ENCODE measurements at regions not wholly inside any gene's neighbourhood (a gene's known extent, or its start where the extent isn't known, plus 50 kb on each side); places are given as distances from the start of the nearest gene placed in this dataset.

GRCh38 chr10:126787201-126787600, 116.7 kb upstream of the C10orf90 start:
- no peaks in the 10 kb centered on the region for H3F3A ChIP-seq (ENCODE audit: low read depth)
- H3K27me3 Mint-ChIP-seq (ENCODE audit: insufficient read depth, low read depth) = peaks cover 2% of the 10 kb centered on the region
- no peak overlapping the region for H3K9ac ChIP-seq
- H2AFZ ChIP-seq (replicated peaks) = no peak overlapping the region
- no peak overlapping the region for H3K4me3 Mint-ChIP-seq
- H3K36me3 Mint-ChIP-seq = no peaks in the 10 kb centered on the region
- H4K20me1 ChIP-seq (ENCODE audit: low read depth) = no peaks in the 10 kb centered on the region
- no peaks in the 10 kb centered on the region for H3K4me1 ChIP-seq
- TF ChIP-seq EZH2phosphoT487 (IDR thresholded peaks at IDR 0.05) (no peak), EZH2 (IDR thresholded peaks at IDR 0.05) (no peak), CTCF (IDR thresholded peaks at IDR 0.05) (no peak)
- H3K27ac Mint-ChIP-seq = no peak overlapping the region
- no peaks in the 10 kb centered on the region for H3K4me1 Mint-ChIP-seq
- H3K27ac ChIP-seq = no peak overlapping the region
- no peaks in the 10 kb centered on the region for H3K27me3 ChIP-seq
- no peaks in the 10 kb centered on the region for H3K36me3 ChIP-seq
- no peaks in the 10 kb centered on the region for H3K9me3 ChIP-seq (ENCODE audit: low read depth)
- H3K79me2 ChIP-seq (ENCODE audit: low read depth) = no peaks in the 10 kb centered on the region
- no peak overlapping the region for H3K4me2 ChIP-seq
- no peaks in the 10 kb centered on the region for H3K9me3 Mint-ChIP-seq
- no peak overlapping the region for H3K4me3 ChIP-seq
- no peak for DNase-seq (ENCODE audit: low spot score)

- Mint-ChIP-seq H3K36me3 (no peaks in the 10 kb centered on the region), H3K4me1 (peaks cover 2% of the 10 kb centered on the region), H3K4me3 (no peak overlapping the region), H3K27me3 (ENCODE audit: insufficient read depth, low read depth) (peaks cover 4% of the 10 kb centered on the region), H3K27ac (no peak overlapping the region), H3K9me3 (peaks cover 11% of the 10 kb centered on the region)
- Histone ChIP-seq H3K4me3 (no peak overlapping the region), H3K9me3 (ENCODE audit: low read depth) (no peaks in the 10 kb centered on the region), H3K9ac (no peak overlapping the region), H3F3A (ENCODE audit: low read depth) (no peaks in the 10 kb centered on the region), H4K20me1 (ENCODE audit: low read depth) (no peaks in the 10 kb centered on the region), H3K4me1 (no peaks in the 10 kb centered on the region), H3K4me2 (no peak overlapping the region), H3K36me3 (no peaks in the 10 kb centered on the region), H3K79me2 (ENCODE audit: low read depth) (no peaks in the 10 kb centered on the region), H3K27me3 (no peaks in the 10 kb centered on the region), H2AFZ (replicated peaks) (no peak overlapping the region), H3K27ac (no peak overlapping the region)
- DNase-seq (ENCODE audit: low spot score) = no peak
- TF ChIP-seq CTCF (IDR thresholded peaks at IDR 0.05) (no peak), EZH2 (IDR thresholded peaks at IDR 0.05) (no peak), EZH2phosphoT487 (IDR thresholded peaks at IDR 0.05) (no peak)
Observed at GRCh38 chr10:126795318-126795717, 109.9 kb upstream of the DOCK1 start.

GRCh38 chr10:126798649-126799048, 106.6 kb upstream of the DOCK1 start:
- H2AFZ ChIP-seq (replicated peaks) = no peak overlapping the region
- no peaks in the 10 kb centered on the region for H3K36me3 ChIP-seq
- H3K4me1 ChIP-seq = no peaks in the 10 kb centered on the region
- peaks cover 9% of the 10 kb centered on the region for H3K9me3 Mint-ChIP-seq
- no peaks in the 10 kb centered on the region for H3F3A ChIP-seq (ENCODE audit: low read depth)
- H3K27ac Mint-ChIP-seq = no peak overlapping the region
- no peaks in the 10 kb centered on the region for H3K27me3 ChIP-seq
- TF ChIP-seq EZH2 (IDR thresholded peaks at IDR 0.05) = no peak
- TF ChIP-seq CTCF (IDR thresholded peaks at IDR 0.05) = no peak
- TF ChIP-seq EZH2phosphoT487 (IDR thresholded peaks at IDR 0.05) = no peak
- peaks cover 2% of the 10 kb centered on the region for H3K4me1 Mint-ChIP-seq
- H3K9ac ChIP-seq = no peak overlapping the region
- no peaks in the 10 kb centered on the region for H3K79me2 ChIP-seq (ENCODE audit: low read depth)
- no peak overlapping the region for H3K4me3 Mint-ChIP-seq
- H4K20me1 ChIP-seq (ENCODE audit: low read depth) = no peaks in the 10 kb centered on the region
- no peak overlapping the region for H3K4me2 ChIP-seq
- H3K9me3 ChIP-seq (ENCODE audit: low read depth) = no peaks in the 10 kb centered on the region
- no peaks in the 10 kb centered on the region for H3K36me3 Mint-ChIP-seq
- H3K27me3 Mint-ChIP-seq (ENCODE audit: insufficient read depth, low read depth) = peaks cover 6% of the 10 kb centered on the region
- H3K4me3 ChIP-seq = no peak overlapping the region
- DNase-seq (ENCODE audit: low spot score) = no peak
- H3K27ac ChIP-seq = no peak overlapping the region

Measured in neural progenitor cell (in vitro differentiated cells).